HG03378 (cell line): ENCODE measurements at regions not wholly inside any gene's neighbourhood (a gene's known extent, or its start where the extent isn't known, plus 50 kb on each side); places are given as distances from the start of the nearest gene placed in this dataset.

Experiments
- ATAC-seq: cut with Tn5 transposase; IDR thresholded peaks from one replicate; pipeline ENCODE4 v1.9.1; 2021; ENCODE audit warnings: mild to moderate bottlenecking, moderate library complexity; ENCODE audit not compliant: unreplicated experiment

GRCh38 chr2:177077778-177078177, 134.8 kb upstream of the HNRNPA3 start:
- no peak for ATAC-seq

- ATAC-seq, result no peak
These were observed 134.2 kb upstream of the HNRNPA3 start for GRCh38 chr2:177078416-177078815.

GRCh38 chr2:177078855-177079254, 133.7 kb upstream of the HNRNPA3 start:
- no peak for ATAC-seq

DNA sequence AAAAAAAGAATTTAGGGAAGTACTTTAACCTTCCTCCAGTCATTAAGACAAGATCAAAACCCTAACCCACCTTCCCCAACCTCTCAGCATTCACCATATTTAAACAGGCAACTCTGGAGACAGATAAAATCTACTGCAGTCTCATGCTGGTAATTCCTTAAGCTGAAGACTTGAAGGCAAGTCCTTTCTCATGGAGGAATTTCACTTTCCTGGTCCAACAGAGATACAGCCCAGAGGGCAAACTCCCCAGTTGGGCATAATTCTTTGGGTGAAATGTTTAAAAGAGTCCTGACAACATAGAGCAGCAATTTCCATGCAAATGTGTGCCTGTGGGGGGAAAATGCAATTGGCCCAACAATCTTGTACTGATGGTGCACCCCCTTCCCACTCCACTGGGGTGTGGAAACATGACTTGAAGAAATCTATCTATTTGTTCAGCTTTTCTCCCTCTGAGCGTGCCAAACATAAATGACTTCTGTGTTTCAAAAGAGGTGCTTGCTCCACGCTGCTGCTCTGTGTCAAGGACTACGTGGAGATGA, 131.8 kb upstream of the HNRNPA3 start:
- no peak for ATAC-seq

GRCh38 chr2:177084607-177085006, 128.0 kb upstream of the HNRNPA3 start:
- no peak for ATAC-seq

- no peak for ATAC-seq
These were observed 124.1 kb upstream of the HNRNPA3 start for GRCh38 chr2:177088529-177088928.

DNA sequence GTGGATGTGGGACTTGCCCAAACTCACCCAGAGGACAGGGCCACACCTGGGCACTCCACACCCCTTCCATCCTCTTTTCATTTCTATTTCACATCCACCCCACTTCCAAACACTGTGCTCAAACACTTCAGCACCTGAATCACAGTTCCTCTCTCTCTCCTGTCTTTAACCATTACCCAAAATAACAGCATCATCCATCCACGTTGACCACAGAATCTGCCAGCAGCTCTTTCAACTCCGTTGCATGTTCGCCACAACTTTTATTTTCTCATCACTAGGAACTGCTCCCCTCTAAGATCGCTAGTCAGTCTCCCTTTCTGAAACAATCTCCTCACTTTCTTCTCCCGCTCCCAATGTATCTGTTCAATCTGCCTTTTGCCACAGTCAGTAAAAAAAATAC, 121.6 kb upstream of the HNRNPA3 start:
- ATAC-seq, result no peak

- no peak for ATAC-seq
These were observed 119.2 kb upstream of the HNRNPA3 start for GRCh38 chr2:177093371-177093770.

- ATAC-seq, result no peak
These were observed 114.5 kb upstream of the HNRNPA3 start for GRCh38 chr2:177098001-177098613.

DNA sequence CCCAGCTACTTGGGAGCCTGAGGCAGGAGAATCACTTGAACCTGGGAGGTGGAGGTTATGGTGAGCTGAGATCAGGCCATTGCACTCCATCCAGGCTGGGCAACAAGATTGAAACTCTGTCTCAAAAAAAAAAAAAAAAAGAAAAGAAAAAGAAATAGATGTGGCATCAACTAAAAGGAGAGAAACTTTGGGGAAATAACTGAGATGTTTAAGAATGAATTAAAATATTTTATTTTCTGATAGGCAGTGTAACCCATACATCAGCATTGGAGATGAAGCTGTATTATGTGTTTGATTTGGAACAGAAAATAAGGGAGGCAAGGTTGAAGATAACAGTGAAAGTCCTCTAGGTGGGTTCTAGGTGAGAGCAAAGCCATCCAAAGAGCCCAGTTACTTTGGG, 110.7 kb upstream of the HNRNPA3 start:
- no peak for ATAC-seq

GRCh38 chr2:177106212-177106611, 106.4 kb upstream of the HNRNPA3 start:
- ATAC-seq, result no peak

GRCh38 chr2:177108890-177109289, 103.7 kb upstream of the HNRNPA3 start:
- ATAC-seq, result no peak

- ATAC-seq, result no peak
These were observed 97.9 kb upstream of the HNRNPA3 start for GRCh38 chr2:177114712-177115111.

DNA sequence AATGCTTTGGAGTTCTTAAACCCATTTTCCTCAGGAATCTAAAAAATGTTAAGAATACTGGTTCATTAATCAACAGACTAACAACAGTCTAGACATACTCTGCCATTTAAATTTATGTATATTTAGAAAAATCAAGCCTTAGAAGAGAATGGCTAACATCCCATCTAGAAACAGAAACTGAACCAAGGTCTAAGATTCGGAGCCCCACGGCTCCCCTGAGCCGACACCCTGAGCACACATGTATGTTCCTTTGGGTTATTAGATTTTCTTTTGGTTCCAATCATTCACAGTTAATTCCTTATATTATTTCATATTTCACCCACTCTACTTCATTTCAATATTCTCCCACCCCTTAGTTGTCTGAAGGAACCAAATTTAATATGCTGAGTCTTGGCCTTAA, 94.8 kb upstream of the HNRNPA3 start:
- no peak for ATAC-seq

DNA sequence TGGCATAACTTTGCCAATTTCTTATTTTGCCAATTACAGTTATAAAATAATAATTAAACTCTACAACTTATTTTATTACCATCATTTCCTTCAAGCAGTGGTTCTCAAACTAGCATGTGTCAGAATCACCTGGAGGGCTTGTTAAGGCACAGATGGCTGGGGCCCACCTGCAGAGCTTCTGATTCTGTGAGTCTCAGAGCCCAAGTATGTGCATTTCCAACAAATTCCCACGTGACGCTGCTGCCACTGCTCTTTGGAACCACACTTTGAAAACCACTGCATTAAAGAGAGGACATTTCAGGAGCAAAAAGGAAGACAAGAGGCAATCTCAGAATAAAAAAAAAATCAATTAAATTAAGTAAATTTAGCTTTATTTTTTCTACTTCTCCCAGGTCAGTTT, 94.0 kb upstream of the HNRNPA3 start:
- ATAC-seq, result no peak

DNA sequence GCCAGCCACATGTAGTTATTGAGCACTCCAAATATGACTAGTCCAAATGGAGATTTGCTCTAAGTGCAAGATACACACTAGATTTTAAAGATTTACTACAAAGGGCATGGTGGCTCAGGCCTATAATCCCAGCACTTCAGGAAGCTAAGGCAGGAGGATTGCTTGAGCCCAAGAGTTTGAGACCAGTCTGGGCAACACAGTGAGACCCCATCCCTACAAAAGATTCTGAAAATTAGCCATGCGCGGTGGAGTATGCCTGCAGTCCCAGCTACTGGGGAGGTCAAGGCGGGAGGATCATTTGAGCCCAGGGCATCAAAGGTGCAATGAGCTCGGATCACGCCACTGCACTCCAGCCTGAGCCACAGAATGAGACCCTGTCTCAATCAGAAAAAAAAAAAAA, 93.5 kb upstream of the HNRNPA3 start:
- no peak for ATAC-seq

DNA sequence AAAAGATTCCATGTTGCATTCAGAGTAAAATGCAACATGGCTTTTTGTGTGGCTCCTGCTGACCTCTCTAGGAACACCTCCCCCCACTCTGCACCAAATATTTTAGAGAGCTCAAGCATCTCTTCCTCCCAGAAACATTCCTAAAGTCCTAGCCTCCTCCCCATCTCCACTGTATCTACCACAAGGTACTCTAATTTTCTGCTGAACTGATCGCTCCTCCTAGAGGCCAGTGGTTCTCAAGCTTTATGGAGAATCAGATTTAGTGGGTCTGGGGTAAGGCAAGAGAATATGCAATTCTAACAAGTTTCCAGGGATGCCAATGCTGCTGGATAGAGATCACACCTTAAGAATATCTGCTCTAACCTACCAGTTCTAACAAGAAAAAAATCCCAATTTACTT, 89.5 kb upstream of the HNRNPA3 start:
- ATAC-seq, result no peak

DNA sequence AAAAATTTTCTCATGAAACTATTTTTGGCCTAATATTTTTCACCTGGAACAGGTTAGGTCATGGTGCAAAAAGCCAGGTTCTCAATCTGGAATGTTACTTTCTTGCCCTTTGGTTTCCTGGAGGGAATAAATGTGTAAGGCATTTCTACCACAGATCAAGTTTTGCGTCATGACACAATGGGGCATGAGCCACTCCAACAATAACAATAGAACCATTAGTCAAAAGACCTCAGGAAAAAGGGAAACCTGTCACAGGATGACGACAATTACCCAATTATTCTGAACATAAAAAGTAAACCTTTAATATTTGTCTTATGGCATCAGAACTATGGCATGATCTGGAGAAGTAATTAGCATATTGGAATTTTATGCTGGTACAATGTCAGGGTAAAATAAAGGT, 88.2 kb upstream of the HNRNPA3 start:
- ATAC-seq, result no peak

DNA sequence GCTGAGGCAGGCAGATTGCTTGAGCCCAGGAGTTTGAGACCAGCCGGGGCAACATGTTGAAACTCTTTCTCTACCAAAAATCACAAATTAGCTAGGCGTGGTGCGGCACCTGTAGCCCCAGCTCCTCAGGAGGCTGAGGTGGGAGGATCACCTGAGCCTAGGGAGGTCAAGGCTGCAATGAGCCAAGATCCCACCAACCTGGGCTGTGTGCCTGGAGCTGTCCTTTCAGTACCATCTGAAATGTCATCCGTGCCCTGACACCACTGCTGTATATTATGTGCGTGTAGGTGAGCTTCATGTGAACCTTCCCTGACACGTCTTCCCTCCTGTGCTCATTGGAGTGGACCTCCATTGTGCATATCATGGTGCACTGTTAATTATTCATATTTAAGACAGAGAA, 84.8 kb upstream of the HNRNPA3 start:
- ATAC-seq, result no peak

GRCh38 chr2:177129610-177130009, 83.0 kb upstream of the HNRNPA3 start:
- no peak for ATAC-seq

- no peak for ATAC-seq
These were observed 80.7 kb upstream of the HNRNPA3 start for GRCh38 chr2:177131858-177132257.

GRCh38 chr2:177138823-177139222, 73.8 kb upstream of the HNRNPA3 start:
- ATAC-seq, result no peak

DNA sequence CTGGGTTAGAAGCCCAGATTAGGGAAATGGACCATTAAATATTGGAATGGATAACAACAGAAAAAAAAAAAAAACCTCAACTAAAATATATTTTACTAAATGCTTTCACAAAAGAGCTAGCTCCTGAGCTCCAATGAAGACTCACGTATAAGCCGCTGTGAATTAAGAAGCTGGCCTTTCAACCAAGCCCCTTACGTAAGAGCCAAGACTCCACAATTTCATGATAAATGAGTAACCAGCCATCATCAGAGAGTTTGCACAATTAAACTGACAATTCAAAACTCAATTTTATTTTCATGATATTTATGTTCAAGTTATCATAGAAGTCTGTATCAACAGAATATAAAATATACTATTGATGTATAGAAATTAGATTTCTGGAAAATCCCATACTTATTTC, 70.7 kb upstream of the HNRNPA3 start:
- ATAC-seq, result no peak
